ENCODE measurements at regions not wholly inside any gene's neighbourhood (a gene's known extent, or its start where the extent isn't known, plus 50 kb on each side); places are given as distances from the start of the nearest gene placed in this dataset.
"Not testable (repeated sequence)": the region's sequence is repeated elsewhere in the genome, so short reads cannot be mapped to it uniquely, and the experiment has no call there.

GRCh38 chr14:55803873-55804553 is 224.0 kb downstream of the KTN1 start:
- DNase-seq (ENCODE audit: low read depth in 1 of 2, low spot score in 1 of 2) = no peak

- DNase-seq (ENCODE audit: low read depth in 1 of 2, low spot score in 1 of 2) = no peak
Observed at GRCh38 chr14:55805250-55805649, 225.2 kb downstream of the KTN1 start.

GRCh38 chr14:55807053-55807880 is 227.3 kb downstream of the KTN1 start:
- DNase-seq (ENCODE audit: low read depth in 1 of 2, low spot score in 1 of 2) = peak; percentile 41 to 50

DNA sequence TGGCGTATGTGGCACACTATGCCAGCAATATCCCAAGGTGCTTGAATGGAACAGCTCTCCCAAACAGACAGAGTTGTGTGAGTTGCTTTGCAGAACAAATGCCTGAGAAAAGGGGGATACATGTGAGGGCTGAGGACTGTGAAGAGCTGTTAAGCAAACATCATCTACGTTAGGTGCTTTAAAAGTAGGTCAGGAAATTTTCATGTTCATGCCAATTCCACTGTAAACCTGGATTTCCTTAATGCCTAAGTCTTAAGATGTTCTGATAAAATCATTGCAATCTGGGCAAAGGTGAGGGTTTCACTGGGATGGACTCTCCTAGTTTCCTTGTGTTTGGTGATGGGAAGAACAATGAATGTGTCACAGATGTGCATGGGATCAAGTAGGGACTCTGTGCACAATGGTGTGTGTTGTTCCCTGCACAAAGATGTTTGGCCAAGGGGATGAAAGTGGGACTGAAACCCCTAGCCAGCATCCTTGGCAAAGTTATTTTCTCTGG is 227.9 kb downstream of the KTN1 start:
- DNase-seq (ENCODE audit: low read depth in 1 of 2, low spot score in 1 of 2) = no peak

DNA sequence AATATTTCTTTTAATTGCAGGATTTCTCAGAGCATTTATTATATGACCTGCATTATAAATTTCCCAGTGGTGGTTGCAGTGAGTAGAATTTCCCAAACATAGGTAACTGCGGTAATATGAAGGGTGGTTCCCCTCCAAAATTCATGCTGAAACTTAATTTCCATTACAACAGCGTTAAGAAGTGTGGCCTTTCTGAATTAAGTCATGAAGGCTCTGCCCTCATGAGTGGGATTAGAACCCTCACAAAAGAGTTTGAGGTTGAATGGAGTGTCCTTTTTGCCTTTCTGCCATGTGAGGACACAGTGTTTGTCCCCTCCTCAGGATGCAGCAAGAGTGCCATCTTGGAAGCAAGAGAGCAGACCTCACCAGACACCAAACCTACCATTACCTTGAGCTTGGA is 233.6 kb downstream of the KTN1 start:
- no peak for DNase-seq (ENCODE audit: low read depth in 1 of 2, low spot score in 1 of 2)

DNA sequence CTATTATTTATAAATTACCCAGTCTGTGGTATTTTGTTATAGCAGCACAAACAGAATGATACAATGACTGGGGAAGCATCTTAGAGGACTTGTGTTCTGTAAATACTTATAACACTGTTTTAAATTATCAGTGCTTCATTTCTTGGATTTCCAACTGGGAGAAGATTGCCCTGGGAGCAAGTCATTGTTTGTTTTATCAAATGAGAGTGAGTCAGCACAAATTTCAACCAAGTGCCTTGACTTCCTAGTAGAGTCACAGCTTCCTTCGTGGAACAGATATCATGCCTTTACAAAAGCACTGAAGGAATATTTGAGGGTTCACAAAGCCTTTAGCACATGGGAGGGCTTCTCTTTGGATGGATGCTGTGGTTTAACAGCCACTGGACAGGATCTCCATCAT is 234.1 kb downstream of the KTN1 start:
- no peak for DNase-seq (ENCODE audit: low read depth in 1 of 2, low spot score in 1 of 2)

- DNase-seq (ENCODE audit: low read depth in 1 of 2, low spot score in 1 of 2) = no peak
Observed at GRCh38 chr14:55814873-55815272, 234.9 kb downstream of the KTN1 start.

GRCh38 chr14:55816225-55816624 is 236.2 kb downstream of the KTN1 start:
- DNase-seq (ENCODE audit: low read depth in 1 of 2, low spot score in 1 of 2) = no peak

GRCh38 chr14:55819610-55820304 is 239.8 kb downstream of the KTN1 start:
- no peak for DNase-seq (ENCODE audit: low read depth in 1 of 2, low spot score in 1 of 2)

DNA sequence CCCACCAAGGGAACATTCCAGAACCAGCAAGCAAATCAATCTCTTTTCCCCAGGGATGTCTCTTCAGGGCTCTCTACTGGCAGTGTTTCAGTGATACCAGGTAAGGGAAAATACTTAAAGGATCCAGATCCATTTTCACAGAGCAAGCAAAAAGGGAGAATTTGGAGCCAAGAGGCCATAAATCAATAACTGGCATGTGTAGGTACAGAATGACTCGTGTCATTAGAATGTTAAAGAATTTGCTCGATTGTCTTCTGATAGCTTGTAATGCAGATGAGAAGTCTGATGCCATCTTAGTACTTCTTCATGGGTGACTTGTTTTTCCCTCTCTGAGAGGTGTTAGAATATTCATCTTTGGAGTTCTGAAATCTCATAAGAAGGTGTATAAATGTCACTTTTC is 242.9 kb downstream of the KTN1 start:
- DNase-seq (ENCODE audit: low read depth in 1 of 2, low spot score in 1 of 2) = no peak

- DNase-seq (ENCODE audit: low read depth in 1 of 2, low spot score in 1 of 2) = no peak
Observed at GRCh38 chr14:55832122-55832911, 252.3 kb downstream of the KTN1 start.

GRCh38 chr14:55832974-55833373 is 253.0 kb downstream of the KTN1 start:
- DNase-seq (ENCODE audit: low read depth in 1 of 2, low spot score in 1 of 2) = no peak

DNA sequence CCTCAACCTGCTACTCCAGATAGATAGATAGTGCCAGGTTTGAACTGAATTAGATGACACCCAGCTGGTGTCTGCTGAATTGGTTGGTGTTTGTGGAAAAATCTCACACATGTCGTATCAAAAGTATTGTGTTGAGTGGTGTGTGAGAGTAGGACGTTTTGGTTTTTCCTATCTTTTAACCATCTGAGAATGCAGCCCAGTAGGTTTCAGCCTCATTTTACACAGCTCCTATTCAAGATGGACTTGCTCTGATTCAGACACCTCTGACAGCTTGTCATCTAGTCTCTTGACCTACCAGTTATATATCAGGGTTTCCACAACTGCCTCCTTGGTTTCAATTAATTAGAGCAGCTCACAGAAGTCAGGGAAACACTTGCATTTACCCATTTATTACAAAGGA is 254.4 kb downstream of the KTN1 start:
- DNase-seq (ENCODE audit: low read depth in 1 of 2, low spot score in 1 of 2) = no peak

DNA sequence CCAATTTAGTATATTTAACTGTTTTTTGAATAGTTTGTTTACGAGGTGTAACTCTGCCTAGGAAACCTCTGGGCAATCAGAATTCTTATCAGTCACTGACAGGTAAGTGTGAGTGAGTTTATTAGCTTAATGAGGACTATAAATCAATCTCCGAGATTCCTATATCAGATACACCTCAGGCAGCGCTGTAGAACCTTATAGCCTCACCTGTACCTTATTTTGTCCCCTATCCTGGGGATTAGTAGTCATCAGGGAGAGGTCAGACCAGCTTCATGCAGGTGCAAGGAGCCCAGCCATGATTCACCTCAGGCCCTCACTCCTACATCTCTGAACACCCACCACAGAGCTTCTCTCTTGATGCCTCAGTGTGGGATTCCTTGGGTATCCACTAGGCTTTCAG is 256.0 kb downstream of the KTN1 start:
- no peak for DNase-seq (ENCODE audit: low read depth in 1 of 2, low spot score in 1 of 2)

GRCh38 chr14:55837467-55837866 is 257.5 kb downstream of the KTN1 start:
- DNase-seq (ENCODE audit: low read depth in 1 of 2, low spot score in 1 of 2) = no peak

DNA sequence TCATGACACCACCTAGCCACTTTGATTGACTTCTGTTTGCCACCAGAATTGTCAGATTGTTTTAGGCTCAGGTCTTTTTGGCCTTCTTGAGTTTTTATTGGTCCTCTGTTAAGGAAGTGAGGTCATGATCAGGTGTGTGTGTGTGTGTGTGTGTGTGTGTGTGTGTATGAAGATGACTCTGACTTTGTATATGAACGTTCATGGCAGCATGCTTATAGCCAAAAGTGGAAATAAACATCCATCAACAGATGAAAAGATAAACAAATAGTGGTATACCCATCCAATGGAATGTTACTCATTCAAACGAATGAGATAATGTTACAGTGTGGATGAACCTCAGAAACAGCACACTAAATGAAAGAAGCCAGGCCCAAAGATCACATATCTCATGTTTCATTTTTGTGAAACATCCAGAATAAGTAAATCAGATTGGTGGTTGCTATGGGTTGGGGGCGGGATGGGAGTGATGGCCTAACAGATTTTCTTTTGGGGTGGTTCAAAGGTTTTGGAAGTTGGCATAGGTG is 258.6 kb downstream of the KTN1 start:
- DNase-seq (ENCODE audit: low read depth in 1 of 2, low spot score in 1 of 2) = no peak

GRCh38 chr14:55839301-55839947 is 259.4 kb downstream of the KTN1 start:
- DNase-seq (ENCODE audit: low read depth in 1 of 2, low spot score in 1 of 2) = not testable (repeated sequence)

GRCh38 chr14:55840821-55841220 is 260.8 kb downstream of the KTN1 start:
- DNase-seq (ENCODE audit: low read depth in 1 of 2, low spot score in 1 of 2) = no peak

GRCh38 chr14:55841625-55842024 is 261.6 kb downstream of the KTN1 start:
- DNase-seq (ENCODE audit: low read depth in 1 of 2, low spot score in 1 of 2) = no peak

DNA sequence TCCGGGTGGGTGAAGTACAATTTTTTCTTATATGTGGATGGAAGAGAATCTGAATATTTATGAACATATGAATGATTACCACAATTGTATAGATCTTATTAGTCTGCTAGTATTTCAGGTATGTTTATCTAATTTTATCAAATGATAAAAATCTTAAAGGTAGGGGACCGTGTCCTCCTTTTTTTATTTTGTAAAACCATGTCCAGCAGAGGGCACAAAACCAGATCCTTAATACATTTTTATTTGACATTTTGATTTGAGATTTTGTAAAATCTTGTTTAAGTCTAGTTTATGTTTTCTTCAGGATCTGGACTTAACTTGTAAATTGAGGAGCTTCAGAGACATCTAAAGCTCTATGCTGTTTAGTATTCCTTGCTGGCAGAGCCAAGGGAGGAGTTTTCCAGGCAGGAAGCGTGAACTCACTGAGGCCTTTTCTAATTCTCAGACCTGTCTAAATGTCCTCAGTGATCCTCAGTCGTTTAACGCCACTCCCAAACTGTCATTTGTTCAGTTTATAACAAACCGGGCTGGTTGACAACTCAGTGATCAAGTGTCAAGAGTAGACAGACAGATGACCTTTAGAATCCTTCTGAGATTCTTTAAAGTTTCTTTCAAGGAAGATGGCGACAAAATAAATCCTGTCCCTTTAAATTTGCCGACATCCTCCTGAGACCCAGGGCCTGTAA is 263.9 kb downstream of the KTN1 start:
- DNase-seq (ENCODE audit: low read depth in 1 of 2, low spot score in 1 of 2) = no peak
